ENCODE measurements at regions not wholly inside any gene's neighbourhood (a gene's known extent, or its start where the extent isn't known, plus 50 kb on each side); places are given as distances from the start of the nearest gene placed in this dataset.
"Not testable (repeated sequence)": the region's sequence is repeated elsewhere in the genome, so short reads cannot be mapped to it uniquely, and the experiment has no call there.

DNA sequence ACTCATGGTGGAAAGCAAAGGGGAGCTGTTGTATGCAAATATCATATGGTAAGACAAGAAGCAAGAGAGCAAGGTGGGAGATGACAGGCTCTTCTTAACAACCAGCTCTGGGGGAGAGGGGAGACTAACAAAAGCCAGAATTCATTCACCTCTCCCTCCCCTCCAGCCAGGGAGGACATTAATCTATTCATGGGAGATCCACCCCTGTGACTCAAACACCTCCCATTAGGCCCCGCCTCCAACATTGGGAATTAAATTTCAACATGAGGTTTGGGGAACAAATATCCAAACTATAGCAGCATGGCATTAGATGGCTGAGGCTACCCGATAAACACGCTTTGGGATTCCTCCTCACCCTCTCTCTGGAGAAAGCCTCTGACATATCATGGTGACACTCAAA lies 210.6 kb downstream of the RHOU start:
- Mint-ChIP-seq H3K36me3 (ENCODE audit: low read depth) (no peaks in the 10 kb centered on the region), H3K4me3 (no peak overlapping the region), H3K27me3 (ENCODE audit: insufficient read depth) (no peaks in the 10 kb centered on the region), H3K27ac (no peak overlapping the region), H3K9me3 (peaks cover 14% of the 10 kb centered on the region), H3K4me1 (ENCODE audit: low read depth) (no peaks in the 10 kb centered on the region)
- TF ChIP-seq CTCF (IDR thresholded peaks at IDR 0.05) = no peak
- no peak for DNase-seq

DNA sequence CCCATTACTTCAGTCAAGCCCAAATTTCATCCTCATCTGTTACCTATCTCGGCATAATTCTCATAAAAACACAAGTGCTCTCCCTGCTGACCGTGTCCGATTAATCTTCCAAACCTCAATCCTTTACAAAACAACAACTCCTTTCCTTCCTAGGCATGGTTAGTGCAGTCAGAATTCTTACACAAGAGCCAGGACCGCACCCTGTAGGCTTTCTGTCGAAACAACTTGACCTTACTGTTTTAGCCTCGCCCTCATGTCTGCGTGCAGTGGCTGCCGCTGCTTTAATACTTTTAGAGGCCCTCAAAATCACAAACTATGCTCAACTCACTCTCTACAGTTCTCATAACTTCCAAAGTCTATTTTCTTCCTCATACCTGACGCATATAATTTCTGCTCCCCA lies 214.3 kb downstream of the RHOU start:
- H3K4me3 Mint-ChIP-seq; H3K27me3 Mint-ChIP-seq (ENCODE audit: insufficient read depth): not testable (repeated sequence)

GRCh38 chr1:228953207-228953606 lies 217.9 kb downstream of the RHOU start:
- Mint-ChIP-seq H3K4me3 (no peak overlapping the region), H3K36me3 (ENCODE audit: low read depth) (no peaks in the 10 kb centered on the region), H3K27ac (no peak overlapping the region), H3K4me1 (ENCODE audit: low read depth) (no peaks in the 10 kb centered on the region), H3K9me3 (peaks cover 30% of the 10 kb centered on the region), H3K27me3 (ENCODE audit: insufficient read depth) (no peaks in the 10 kb centered on the region)
- TF ChIP-seq CTCF (IDR thresholded peaks at IDR 0.05) = no peak
- no peak for DNase-seq

More for the DNA sequence above, 214.3 kb downstream of the RHOU start:
- H3K36me3 Mint-ChIP-seq (ENCODE audit: low read depth); H3K27ac Mint-ChIP-seq; H3K9me3 Mint-ChIP-seq; DNase-seq; H3K4me1 Mint-ChIP-seq (ENCODE audit: low read depth): not testable (repeated sequence)

- H3K36me3 Mint-ChIP-seq (ENCODE audit: low read depth); H3K27me3 Mint-ChIP-seq (ENCODE audit: insufficient read depth); DNase-seq; H3K4me3 Mint-ChIP-seq; H3K27ac Mint-ChIP-seq; H3K4me1 Mint-ChIP-seq (ENCODE audit: low read depth): not testable (repeated sequence)
- H3K9me3 Mint-ChIP-seq = peaks cover 35% of the 10 kb centered on the region
Observed at GRCh38 chr1:228953808-228954207, 218.5 kb downstream of the RHOU start.

DNA sequence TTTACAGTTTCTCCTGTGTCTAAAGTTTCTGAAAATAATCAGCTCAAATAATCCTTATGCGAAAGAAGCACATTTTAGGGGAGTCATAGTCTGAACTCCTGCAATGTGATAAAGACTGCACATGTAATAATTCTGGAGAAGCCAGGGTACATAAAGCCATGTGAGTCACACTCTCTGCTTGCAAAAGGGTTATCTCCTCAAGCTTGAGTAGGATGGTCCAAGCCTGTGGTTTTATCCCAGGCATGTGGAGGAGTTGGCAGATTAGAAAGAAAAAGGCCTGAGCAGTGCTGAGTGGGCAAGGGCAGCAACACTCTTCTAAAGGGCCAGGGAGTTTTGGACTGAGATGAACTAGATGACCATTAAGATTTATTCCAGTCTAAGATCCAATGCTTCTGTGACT lies 220.4 kb downstream of the RHOU start:
- H3K9me3 Mint-ChIP-seq = peaks cover 37% of the 10 kb centered on the region
- H3K4me3 Mint-ChIP-seq = no peak overlapping the region
- no peaks in the 10 kb centered on the region for H3K4me1 Mint-ChIP-seq (ENCODE audit: low read depth)
- no peak overlapping the region for H3K27ac Mint-ChIP-seq
- no peaks in the 10 kb centered on the region; the same call in 1 of the 2 replicates for H3K27me3 Mint-ChIP-seq (ENCODE audit: insufficient read depth)
- no peaks in the 10 kb centered on the region for H3K36me3 Mint-ChIP-seq (ENCODE audit: low read depth)
- no peak for TF ChIP-seq CTCF (IDR thresholded peaks at IDR 0.05)
- DNase-seq = no peak

- Mint-ChIP-seq H3K27ac (no peak overlapping the region), H3K36me3 (ENCODE audit: low read depth) (no peaks in the 10 kb centered on the region), H3K9me3 (peaks cover 39% of the 10 kb centered on the region), H3K4me1 (ENCODE audit: low read depth) (no peaks in the 10 kb centered on the region), H3K4me3 (no peak overlapping the region), H3K27me3 (ENCODE audit: insufficient read depth) (no peaks in the 10 kb centered on the region; the same call in 1 of the 2 replicates)
- no peak for DNase-seq
- TF ChIP-seq CTCF (IDR thresholded peaks at IDR 0.05) = no peak
Observed at GRCh38 chr1:228956864-228957263, 221.6 kb downstream of the RHOU start.

- Mint-ChIP-seq H3K36me3 (ENCODE audit: low read depth) (no peaks in the 10 kb centered on the region), H3K4me3 (no peak overlapping the region), H3K9me3 (peaks cover 39% of the 10 kb centered on the region), H3K27me3 (ENCODE audit: insufficient read depth) (no peaks in the 10 kb centered on the region; the same call in 1 of the 2 replicates), H3K4me1 (ENCODE audit: low read depth) (no peaks in the 10 kb centered on the region), H3K27ac (no peak overlapping the region)
- no peak for TF ChIP-seq CTCF (IDR thresholded peaks at IDR 0.05)
- no peak for DNase-seq
Observed at GRCh38 chr1:228957535-228957934, 222.3 kb downstream of the RHOU start.

Measured in HFFc6 (cell line).